ENCODE measurements at regions not wholly inside any gene's neighbourhood (a gene's known extent, or its start where the extent isn't known, plus 50 kb on each side); places are given as distances from the start of the nearest gene placed in this dataset.
A peak's percentile ranks its signal among the peaks of the same experiment; 100 is the strongest.
"Not testable (repeated sequence)": the region's sequence is repeated elsewhere in the genome, so short reads cannot be mapped to it uniquely, and the experiment has no call there.

DNA sequence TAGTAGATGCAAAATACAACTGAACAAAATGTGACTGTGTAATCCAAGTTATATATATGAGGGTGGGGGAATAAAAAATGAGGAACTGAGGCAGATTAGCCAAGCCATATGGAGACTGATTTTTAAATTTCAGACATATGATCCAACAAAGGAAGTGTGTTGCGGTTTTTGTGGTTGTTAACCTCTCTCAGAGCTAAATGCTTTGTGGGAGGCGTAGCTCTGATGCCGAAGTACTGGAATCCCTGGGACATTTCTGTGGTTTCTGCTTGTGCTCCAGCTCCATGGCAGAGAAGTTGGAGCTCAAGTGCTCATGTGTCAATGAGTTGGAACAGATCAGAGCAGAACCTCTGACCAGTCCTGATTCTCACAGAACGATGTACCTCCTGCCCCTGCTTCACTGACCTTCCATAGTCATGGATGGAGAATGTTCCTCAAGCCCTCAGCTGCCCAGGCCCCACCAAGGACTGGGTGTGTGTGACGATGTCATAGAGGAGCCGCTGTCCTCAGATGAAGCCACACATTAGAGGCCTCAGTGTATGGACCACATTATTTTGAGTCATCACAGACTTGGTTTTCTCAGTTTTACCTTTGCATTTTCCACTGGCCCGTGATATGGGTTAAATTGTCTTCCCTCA is 107.6 kb downstream of the SOX1 start:
- DNase-seq: no peak

DNA sequence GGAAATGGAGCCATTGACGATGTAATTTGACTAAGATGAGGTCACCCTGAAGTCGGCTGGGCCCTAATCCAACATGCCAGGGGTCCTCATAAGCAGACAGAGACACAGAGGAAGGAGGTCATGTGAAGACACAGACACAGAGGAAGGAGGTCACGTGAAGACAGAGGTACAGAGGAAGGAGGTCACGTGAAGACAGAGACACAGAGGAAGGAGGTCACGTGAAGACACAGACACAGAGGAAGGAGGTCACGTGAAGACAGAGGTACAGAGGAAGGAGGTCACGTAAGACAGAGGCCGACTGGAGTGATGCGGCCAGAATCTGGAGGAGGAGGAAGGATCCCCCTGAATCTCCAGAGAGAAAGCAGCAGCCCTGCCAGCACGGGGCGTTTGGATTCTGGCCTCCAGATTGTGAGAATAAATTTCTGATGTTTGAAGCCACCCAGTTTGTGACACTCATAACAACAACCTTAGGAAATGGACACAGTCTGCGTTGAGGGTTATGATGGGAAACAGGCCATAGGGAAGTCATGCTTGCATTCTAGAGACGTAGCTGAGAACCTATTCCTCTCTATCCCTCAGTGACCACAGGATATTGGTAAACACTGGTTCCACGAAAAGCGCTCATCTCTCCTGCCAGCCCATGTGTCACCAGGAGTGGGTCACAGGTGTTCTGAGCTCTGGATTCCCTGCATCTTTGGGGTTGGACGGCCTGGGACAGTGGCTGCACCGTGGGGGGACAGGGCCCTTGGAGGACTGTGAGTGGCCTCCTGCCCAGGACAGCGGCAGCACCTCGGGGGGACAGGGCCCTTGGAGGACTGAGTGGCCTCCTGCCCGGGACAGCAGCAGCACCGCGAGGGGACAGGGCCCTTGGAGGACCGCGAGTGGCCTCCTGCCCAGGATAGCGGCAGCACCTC is 108.5 kb downstream of the SOX1 start:
- no peak for DNase-seq

DNA sequence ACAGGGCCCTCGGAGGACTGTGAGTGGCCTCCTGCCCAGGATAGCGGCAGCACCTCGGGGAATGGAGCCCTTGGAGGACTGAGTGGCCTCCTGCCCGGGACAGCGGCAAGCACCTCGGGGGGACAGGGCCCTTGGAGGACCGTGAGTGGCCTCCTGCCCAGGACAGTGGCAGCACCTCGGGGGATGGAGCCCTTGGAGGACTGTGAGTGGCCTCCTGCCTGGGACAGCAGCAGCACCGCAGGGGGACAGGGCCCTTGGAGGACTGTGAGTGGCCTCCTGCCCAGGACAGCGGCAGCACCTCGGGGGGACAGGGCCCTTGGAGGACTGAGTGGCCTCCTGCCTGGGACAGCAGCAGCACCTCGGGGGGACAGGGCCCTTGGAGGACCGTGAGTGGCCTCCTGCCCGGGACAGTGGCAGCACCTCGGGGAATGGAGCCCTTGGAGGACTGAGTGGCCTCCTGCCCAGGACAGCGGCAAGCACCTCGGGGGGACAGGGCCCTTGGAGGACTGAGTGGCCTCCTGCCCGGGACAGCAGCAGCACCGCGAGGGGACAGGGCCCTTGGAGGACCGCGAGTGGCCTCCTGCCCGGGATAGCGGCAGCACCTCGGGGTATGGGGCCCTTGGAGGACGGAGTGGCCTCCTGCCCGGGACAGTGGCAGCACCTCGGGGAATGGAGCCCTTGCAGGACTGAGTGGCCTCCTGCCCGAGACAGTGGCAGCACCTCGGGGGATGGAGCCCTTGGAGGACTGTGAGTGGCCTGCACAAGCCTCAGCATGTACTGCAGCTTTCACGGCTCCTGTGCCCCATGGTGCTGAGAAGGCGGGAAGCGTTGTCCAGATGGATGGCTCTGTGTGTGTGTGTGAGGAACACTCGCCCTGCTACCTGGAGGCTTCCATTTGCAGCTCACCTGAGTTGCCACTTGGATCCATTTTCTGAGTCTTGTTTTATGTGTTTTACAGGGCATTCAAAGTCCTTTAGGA is 109.5 kb downstream of the SOX1 start:
- DNase-seq: not testable (repeated sequence)

DNA sequence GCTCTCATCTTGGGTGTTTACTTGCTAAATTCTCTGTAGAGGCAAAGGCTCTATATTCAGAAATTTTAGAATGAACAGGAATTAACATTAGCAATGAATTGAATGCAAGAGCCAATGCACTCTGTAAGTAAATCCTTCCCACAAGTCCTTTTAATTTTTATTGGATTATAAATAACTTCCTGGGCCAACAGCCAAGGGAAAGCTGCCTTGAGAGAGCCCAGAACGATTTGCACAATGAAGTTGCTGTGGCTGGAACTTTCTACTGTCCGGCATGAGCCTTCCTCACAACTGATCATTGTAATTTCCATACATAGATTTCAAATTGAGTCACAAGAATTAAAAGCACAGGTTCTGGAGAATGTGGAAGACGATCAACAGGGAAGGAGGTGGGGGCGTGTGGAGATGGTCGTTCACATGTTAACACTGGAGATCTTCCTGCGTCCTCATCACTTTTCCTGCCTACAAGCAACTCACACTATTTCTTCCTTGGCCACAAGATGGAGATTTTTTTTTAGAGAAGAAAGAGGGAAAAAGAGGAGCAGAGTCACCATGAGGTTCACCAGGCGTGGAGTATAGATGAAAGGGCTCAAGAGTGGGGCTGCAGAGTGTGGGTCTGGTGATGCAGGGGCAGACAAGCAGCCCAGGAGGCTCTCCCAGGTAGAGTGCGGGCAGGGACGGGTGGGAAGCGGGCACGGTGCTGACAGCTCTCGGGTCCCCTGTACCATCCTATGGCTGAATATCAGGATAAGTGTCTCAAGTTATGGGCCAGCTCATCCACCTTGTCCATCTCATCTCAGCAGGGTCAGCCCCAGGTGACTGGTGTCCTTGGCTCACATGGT is 110.7 kb downstream of the SOX1 start:
- no peak for DNase-seq

DNA sequence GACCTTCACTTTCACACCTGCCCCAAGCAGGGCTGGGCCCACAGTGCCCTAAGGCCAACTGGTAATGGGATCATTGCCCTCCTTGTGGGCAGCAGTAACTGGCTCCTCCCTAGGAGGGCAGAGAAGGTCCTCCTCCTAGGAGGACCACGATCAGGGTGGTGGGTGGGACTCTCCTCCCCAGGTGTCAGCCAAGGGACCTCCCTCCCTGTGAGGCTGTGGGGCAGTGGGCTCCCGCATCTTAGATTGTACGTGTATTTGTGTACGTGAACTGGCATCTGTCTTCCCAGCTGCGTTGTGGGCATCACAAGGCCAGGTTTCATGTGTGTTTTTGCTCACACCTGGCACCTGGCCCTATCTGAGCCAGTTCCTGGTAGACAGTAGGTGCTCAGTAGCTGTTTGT is 111.8 kb downstream of the SOX1 start:
- peak; percentile 1 for DNase-seq

DNA sequence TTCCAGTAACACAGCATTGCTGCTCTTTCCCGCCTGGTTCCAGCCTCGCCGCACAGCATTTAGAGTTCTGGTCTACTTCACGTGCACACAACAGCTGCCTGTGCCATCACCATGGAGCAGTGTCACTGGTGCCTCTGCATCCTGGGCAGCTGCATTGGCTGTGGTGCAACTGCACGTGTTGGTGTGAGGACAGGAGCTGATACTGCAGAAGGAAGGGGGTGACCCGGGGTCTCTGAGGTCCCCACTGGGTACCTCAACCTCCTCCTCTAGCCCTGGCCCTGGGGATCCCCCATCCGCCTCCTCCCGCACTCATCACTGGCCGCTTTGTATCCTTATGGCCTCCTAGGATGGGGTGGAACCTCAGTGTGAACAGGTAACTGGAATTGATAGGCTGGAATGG is 112.5 kb downstream of the SOX1 start:
- no peak for DNase-seq

DNA sequence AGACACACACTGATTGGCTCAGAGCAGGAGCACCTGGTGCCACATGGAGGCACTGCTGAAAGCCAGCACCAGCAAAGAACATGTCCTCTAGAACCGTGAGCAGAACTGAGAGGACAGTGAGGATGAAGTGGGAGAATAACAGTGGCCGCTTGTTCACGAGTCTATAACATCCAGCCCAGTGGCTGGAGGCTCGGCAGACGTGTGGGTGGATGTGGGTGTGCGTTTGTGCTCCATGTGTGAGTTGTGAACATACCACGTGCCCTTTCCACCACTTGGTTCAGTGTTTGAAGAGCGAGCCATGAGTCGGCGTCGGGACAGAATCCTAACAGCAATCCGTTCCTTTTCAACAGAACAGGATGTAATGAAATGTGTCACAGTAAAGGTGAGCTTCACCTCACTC is 113.0 kb downstream of the SOX1 start:
- no peak for DNase-seq

DNA sequence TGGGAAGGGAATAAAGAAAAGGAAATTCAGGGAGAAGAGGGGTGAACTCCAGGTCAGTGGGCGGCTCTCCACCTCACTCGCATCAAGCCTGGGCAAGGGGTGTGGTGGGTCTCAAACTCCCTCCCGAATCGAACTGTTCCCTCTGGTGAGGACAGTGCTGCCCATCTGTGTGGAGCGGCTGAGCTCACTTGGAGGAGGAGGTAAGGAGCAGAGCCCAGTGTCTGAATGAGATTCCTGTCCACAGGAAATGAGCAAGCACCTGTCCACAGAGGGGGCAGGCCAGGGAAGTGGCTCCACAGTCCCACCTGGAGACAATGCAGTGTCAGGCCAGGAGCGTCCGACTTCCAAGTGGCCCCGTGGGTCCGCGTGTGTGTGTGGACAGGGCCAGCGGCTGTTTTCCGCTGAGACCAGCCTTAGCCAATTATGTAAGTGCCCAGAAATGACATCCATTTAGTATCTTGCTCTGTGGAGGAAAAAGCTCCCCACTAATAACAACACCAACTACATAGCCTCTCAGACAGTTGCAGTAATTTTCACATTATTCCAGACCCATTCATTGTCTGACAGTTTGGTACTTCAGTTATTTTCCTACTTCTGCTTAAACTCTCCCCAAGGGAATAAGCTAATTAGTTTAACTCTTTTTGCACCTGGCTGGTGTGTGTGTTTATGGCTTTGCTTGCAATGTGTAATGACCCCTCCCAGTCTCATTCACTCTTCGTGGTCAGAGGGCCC is 114.6 kb downstream of the SOX1 start:
- no peak for DNase-seq

DNA sequence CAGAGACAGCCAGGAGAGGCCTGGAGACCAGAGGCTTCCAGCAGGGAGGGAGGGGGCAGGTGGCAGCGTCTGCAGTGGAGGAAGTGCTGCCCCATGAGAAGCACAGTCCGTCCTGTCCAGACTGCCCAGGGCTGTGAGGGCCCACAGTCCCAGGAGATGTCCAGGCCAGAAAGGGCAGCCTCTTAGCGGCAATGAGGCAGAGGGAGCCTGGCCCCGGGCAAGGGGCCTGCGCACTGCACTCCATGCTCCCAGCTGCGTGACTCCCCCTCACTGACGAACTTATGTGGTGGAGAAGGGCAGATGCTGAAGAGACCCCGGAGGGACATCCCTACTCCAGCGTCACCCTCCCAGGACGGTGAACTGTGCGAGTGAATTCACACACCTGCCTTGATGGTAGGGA is 115.3 kb downstream of the SOX1 start:
- no peak for DNase-seq

DNA sequence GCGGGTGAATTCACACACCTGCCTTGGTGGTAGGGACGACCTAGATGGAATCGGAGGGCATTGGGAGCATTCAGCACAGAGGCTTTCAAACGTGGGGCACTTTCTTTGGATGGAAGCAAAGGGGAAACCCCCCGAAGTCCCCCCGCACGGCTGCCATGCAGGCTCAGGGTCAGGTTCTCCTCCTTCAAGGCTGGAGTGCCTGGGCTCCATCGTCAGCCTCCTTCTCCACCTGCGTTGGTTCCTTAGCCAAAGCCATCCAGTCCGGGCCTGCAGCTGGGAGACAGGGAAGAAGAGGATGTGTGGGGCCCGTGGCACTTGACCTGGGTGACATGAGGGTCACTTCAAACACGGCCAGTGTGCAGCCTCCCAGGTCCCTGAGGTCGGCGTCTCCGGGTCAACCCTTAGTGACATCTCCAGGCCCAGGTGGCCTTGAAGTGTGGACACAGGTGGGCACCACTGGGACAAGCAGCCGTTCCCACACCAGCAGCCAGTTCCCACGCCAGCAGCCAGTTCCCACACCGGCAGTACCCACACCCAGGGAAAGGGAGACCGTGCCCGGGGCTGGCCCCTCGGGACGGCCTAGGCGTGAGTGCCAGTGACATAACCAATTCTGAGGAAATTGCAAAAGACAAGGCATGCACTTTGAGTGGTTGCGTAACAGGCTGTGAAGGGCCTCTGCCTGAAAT is 116.0 kb downstream of the SOX1 start:
- DNase-seq: no peak

DNA sequence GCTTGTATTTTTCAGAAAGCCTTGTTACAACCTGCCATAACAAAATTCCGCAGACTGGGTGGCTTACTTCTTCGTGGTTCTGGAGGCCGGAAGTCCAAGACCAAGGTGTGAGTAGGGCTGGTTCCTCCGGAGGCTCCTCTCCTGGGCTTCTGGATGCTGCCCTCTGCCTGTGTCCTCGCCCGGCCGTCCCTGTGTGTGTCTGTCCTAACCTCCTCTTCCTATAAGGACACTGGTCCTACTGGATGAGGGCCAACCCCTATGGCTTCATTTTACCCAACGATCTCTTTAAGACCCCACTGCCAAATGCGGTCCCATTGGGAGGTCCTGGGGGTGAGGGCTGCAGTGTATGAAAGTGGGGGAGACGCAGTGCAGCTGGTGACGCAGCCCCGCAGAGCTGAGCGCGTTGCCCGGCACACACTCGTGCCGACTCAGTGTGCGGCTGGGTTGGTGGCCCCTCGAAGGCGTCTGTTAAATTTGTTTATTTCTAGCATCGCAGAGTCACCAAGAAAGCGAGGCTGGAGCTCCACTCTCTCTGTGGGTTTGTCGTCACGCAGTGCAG is 116.7 kb downstream of the SOX1 start:
- no peak for DNase-seq

DNA sequence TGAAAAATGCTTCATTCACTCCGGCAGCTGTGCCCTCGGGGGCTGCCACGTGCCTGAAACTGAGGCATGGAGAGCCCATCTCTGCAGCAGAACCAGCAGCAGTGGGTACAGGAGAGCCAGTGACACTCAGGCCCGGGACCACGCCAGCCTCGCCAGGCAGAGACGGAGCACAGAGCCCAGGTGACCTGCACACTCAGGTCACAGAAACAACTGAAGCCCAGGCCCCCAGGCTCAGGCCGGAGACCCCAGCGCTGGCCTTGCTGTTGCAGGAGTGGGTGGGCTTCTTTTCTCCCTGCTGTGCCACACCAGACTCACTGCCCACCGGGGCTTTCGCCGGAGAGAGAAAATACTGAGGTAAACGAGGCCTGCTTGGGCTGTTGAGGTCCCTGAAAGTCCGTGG is 117.3 kb downstream of the SOX1 start:
- DNase-seq: no peak

DNA sequence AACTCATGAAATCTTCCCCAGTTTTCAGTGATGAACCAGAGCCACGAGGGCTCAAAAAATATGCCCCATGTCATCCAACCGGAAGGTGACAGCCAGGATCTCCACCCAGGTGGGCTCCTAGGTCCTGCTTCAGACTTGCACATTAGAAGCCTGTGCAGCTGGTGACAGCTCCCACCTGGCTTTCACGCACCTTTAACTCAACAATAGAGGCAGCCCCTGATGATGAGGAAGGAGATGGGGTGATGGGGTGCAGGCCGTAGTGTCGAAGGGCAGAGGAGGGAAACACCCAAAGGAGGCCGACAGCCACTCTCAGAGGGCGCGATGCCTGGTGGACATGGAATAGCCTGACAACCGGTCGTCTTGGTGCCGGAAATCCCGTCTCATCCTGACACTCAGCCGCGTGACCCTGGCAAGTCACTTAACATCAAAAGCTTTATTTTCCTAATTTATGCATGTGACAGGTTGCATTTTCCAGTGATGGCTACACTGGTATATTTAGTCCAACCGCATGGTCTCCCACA is 118.0 kb downstream of the SOX1 start:
- no peak for DNase-seq

DNA sequence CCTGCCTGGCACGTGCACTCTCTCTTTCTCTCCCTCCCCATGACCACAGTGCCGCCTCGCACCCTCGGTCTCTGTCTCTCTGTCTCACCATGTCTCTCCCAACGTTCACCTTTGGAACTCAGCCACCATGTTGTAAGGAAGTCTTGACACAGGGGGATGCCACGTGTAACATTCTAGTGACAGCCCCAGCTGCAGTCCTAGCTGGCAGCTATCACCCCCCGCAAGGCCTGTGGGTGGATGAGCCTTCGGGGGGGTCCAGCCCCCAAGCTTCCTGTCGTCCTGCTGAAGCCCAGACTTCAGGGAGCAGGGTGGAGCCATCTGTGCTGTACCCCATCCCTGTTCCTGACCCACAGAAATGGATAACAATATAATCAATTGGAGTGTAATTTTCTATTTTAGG is 118.5 kb downstream of the SOX1 start:
- DNase-seq: no peak

DNA sequence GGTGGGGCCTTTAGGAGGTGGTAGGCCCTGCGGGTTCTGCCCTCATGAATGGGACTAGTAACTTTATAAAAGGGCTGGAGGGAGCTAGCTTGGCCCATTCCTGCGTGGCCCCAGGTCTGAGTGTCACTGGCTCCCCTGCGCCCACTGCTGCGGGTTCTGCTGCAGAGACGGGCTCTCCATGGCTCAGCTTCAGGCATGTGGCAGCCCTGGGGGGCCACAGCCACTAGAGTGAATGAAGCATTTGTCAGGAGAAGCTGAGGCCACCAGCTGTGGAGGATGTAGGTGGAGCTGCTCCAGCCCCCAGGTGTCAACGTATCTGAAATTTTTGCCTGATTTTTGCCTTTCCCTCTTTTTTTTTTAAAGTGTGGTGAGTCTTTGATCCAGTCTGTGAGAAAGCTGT is 119.1 kb downstream of the SOX1 start:
- DNase-seq: no peak

DNA sequence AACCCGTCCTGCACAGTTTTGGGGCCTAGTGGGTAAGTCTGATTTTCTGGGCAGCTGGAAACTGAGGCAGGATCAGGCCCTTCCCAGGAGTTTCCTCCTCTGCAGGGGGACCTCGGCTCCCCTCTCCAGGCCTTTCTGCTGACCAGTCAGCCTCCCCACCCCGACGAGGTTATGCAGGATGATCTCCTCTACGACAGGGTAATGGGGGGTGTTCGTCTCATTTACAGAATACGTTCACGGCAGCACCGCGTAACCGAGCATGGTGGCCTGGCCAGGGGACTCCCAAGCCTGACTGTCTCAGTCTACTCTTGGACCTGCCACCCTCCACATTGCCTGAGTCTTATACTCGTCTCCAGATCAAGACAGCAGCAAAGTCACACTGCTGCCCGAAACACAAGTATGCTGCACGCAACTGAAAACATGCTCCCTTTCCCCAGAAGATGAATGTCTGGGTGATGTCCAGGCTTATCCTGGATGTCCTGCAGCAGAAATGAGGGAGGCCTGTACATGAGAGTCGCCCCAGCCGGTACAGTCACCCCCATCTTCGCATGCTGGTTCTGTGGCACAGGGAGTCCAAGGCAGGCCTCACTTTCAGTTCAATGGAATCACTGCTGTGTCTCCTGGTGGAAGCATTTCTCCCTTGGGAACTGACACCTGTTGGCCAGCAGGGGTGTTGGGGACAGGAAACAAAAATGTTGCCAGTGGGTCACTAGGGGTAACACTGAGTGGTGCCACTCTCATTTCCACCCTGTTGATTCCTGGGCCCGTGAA is 120.8 kb downstream of the SOX1 start:
- no peak for DNase-seq

DNA sequence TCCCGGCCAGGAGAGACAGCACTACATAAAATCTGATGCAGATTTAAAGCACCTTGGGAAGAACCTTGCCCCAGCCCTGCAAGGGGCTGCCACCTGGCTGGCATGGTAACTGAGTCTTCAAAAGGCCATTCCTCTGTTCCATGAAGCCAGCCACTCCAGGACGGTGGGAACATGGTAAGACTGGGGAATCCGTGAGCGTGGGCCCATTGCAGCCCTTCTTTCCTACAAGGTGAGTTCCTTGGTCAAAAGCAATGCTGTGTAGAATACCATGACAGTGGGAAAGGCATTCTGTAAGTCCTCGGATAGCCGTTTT is 121.3 kb downstream of the SOX1 start:
- no peak for DNase-seq

DNA sequence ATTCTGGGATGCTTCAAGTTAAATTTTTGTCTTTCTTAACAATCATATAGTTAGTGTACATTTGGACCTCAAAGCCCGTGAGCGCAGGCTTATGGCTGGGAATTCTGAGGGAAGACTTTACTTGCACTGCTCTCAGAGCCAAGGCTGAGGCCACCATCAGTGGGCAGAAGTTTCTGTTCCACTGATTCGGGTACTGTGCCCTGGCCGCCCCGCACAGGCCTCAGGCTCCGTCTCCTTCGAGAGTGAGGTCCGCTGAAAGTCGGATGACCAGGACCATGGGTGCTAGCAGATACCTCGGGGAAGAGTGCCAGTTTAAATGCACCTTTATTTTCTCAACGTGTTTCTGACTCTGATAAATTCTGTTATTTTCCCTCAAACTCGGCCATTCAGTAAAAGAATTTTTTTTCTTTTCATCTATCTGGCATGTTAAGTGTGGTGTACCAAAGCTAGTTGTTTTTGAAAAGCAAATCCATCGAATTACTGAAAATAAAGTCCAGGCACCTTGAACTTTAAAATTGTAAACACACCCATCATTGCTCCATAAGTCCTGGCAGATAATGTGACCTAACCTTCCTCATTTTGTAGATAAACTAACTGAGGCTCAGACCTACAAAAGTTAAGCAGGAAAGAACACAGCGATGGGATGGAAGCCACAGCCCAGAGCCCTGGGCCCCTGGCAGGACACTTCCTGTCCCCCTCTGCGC is 126.7 kb downstream of the SOX1 start:
- DNase-seq: no peak

DNA sequence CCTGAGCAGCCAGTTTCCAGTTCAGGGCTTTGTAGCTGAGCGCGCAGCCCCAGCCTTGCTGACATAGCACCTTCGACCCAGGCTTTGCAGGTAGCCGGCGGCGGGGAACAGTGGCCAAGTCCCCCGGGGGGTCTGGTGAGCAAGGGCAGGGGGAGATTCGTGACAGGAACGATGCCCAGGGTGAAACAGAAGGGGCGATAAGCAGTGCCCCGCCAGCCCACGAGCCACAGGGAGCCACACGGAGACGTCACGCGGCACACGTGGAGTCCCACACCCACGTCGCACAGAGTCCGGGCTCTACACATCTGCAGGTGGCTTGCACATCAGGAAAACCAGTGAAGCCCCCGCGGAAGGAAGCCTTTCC is 127.2 kb downstream of the SOX1 start:
- no peak for DNase-seq

Measured in activated CD4-positive, alpha-beta T cell treated with anti-CD3 and anti-CD28 coated beads for 1 hour (primary cell).